Common myeloid progenitor, CD34-positive (primary cell): ENCODE measurements at regions not wholly inside any gene's neighbourhood (a gene's known extent, or its start where the extent isn't known, plus 50 kb on each side); places are given as distances from the start of the nearest gene placed in this dataset.
"Not testable (repeated sequence)": the region's sequence is repeated elsewhere in the genome, so short reads cannot be mapped to it uniquely, and the experiment has no call there.

Experiments used
- CTCF ChIA-PET: fragments of 350-600 bp; sonication (Branson Sonifier 250); formaldehyde crosslinking; loops from one replicate; lab custom pipeline; 2021; ENCODE audit warnings: antibody characterized with exemption; lab: Charles Lee
- POLR2A ChIA-PET: fragments of 350-600 bp; sonication (Branson Sonifier 250); formaldehyde crosslinking; loops from one replicate; lab custom pipeline; 2021; ENCODE audit warnings: antibody characterized with exemption; lab: Charles Lee
- DNase-seq, 3 donors: peaks; one replicate each; pipeline versions ENCODE4 v3.0.0 to v3.0.0-alpha.2; 2013
- H3K27ac ChIP-seq, 2 experiments: 1 replicate in 1 of 2; 2 replicates in 1 of 2; pipeline ENCODE4 v1.7.0; 2013; ENCODE audit warnings: inconsistent platforms in 2 of 2, low read length in 2 of 2, mild to moderate bottlenecking in 2 of 2, low read depth in 1 of 2, moderate library complexity in 1 of 2; ENCODE audit not compliant: severe bottlenecking in 2 of 2, insufficient read depth in 1 of 2, poor library complexity in 1 of 2
- H3K27me3 ChIP-seq, 5 experiments: replicated peaks in 2 of 5; 1 replicate in 3 of 5; 2 replicates in 2 of 5; pipeline versions ENCODE4 v1.6.1 to v1.7.0; 2013; ENCODE audit warnings: low read length in 4 of 5, mild to moderate bottlenecking in 2 of 5, moderate library complexity in 2 of 5, inconsistent platforms in 1 of 5; ENCODE audit not compliant: insufficient read depth in 5 of 5, control insufficient read depth in 4 of 5
- H3K36me3 ChIP-seq, 4 experiments: 1 replicate in 2 of 4; 2 replicates in 2 of 4; pipeline versions ENCODE4 v1.6.1 to v1.7.0; 2013; ENCODE audit warnings: low read length in 3 of 4, control low read depth in 1 of 4, mild to moderate bottlenecking in 1 of 4; ENCODE audit not compliant: control insufficient read depth in 4 of 4, insufficient read depth in 4 of 4
- H3K4me1 ChIP-seq, 4 experiments: 1 replicate in 3 of 4; 2 replicates in 1 of 4; pipeline versions ENCODE4 v1.6.1 to v1.7.1; 2013; ENCODE audit warnings: low read length in 3 of 4, mild to moderate bottlenecking in 3 of 4, control low read depth in 1 of 4, inconsistent platforms in 1 of 4, moderate library complexity in 1 of 4; ENCODE audit not compliant: control insufficient read depth in 4 of 4, insufficient read depth in 4 of 4; ENCODE audit errors: control extremely low read depth in 1 of 4
- H3K4me3 ChIP-seq, 7 experiments: 1 replicate in 4 of 7; 2 replicates in 3 of 7; pipeline versions ENCODE4 v1.5.1 to v1.7.0; 2013; ENCODE audit warnings: mild to moderate bottlenecking in 7 of 7, low read length in 6 of 7, moderate library complexity in 6 of 7, inconsistent platforms in 2 of 7, low read depth in 2 of 7, control low read depth in 1 of 7; ENCODE audit not compliant: insufficient read depth in 4 of 7, control insufficient read depth in 1 of 7; ENCODE audit errors: extremely low read depth in 1 of 7
- H3K9me3 ChIP-seq, 5 experiments: 1 replicate in 4 of 5; 2 replicates in 1 of 5; pipeline versions ENCODE4 v1.6.1 to v1.7.1; 2013; ENCODE audit warnings: low read length in 4 of 5, mild to moderate bottlenecking in 2 of 5, inconsistent platforms in 1 of 5, low read depth in 1 of 5, moderate library complexity in 1 of 5; ENCODE audit not compliant: control insufficient read depth in 4 of 5, insufficient read depth in 2 of 5; ENCODE audit errors: control extremely low read depth in 1 of 5
- WGBS: methylation state at CpG from one replicate; pipeline ENCODE4 v1.1.5; 2013; ENCODE audit not compliant: insufficient coverage; 5-methylcytosine and 5-hydroxymethylcytosine counted together

GRCh38 chr10:17523917-17524316, 69.5 kb upstream of the ST8SIA6 start:
- Histone ChIP-seq H3K9me3 (peaks cover 0 to 5% (median 0%) of the 10 kb centered on the region in 5 experiments), H3K27me3 (no peaks in the 10 kb centered on the region), H3K36me3 (no peaks in the 10 kb centered on the region), H3K4me1 (peaks cover 0 to 23% (median 10%) of the 10 kb centered on the region in 4 experiments), H3K4me3 (no peak overlapping the region), H3K27ac (no peak overlapping the region)
- ChIA-PET POLR2A (interaction anchor here (0.7 kb wide), 1 partner anchor 400 kb away, joined by 6 read pairs; no protein-coding TSS in a partner anchor), CTCF (interaction anchor here (1.1 to 2.0 kb wide), 2 partner anchors 9 to 14 kb away, joined by 4 to 5 read pairs; no protein-coding TSS in a partner anchor)
- no peak for DNase-seq
- WGBS = 91% methylated on average over 1 of the region's 6 CpGs

GRCh38 chr10:17523246-17523753, 68.9 kb upstream of the ST8SIA6 start:
- H3K9me3 ChIP-seq = peaks cover 0 to 5% (median 0%) of the 10 kb centered on the region in 5 experiments
- no peak for DNase-seq
- 94% methylated on average over 4 of the region's 4 CpGs for WGBS
- H3K4me1 ChIP-seq = peaks cover 0 to 19% (median 8%) of the 10 kb centered on the region in 4 experiments
- ChIA-PET POLR2A (no interaction called here), CTCF (interaction anchor here (1.1 to 2.0 kb wide), 2 partner anchors 9 to 13 kb away, joined by 4 to 5 read pairs; no protein-coding TSS in a partner anchor)
- H3K27ac ChIP-seq = no peak overlapping the region
- no peaks in the 10 kb centered on the region for H3K36me3 ChIP-seq
- H3K4me3 ChIP-seq = no peak overlapping the region
- no peaks in the 10 kb centered on the region for H3K27me3 ChIP-seq

GRCh38 chr10:17522269-17522668, 67.9 kb upstream of the ST8SIA6 start:
- CTCF ChIA-PET = interaction anchor here (2.0 kb wide), 1 partner anchor 12 kb away, joined by 5 read pairs; no protein-coding TSS in a partner anchor
- POLR2A ChIA-PET, H3K4me1 ChIP-seq: not testable (repeated sequence)

GRCh38 chr10:17519457-17519856, 65.1 kb upstream of the ST8SIA6 start:
- no peaks in the 10 kb centered on the region for H3K4me1 ChIP-seq
- H3K27me3 ChIP-seq = no peaks in the 10 kb centered on the region
- CTCF ChIA-PET = no interaction called here
- no peaks in the 10 kb centered on the region for H3K36me3 ChIP-seq
- peaks cover 0 to 5% (median 0%) of the 10 kb centered on the region in 5 experiments for H3K9me3 ChIP-seq
- H3K27ac ChIP-seq = no peak overlapping the region
- POLR2A ChIA-PET = no interaction called here
- no peak overlapping the region for H3K4me3 ChIP-seq
- no peak for DNase-seq

More at GRCh38 chr10:17522269-17522668, 67.9 kb upstream of the ST8SIA6 start:
- H3K36me3 ChIP-seq, H3K27me3 ChIP-seq, H3K9me3 ChIP-seq, DNase-seq, H3K27ac ChIP-seq, H3K4me3 ChIP-seq: not testable (repeated sequence)
- no CpG with 5 or more reads among the region's 2 CpGs for WGBS

GRCh38 chr10:17518338-17518737, 63.9 kb upstream of the ST8SIA6 start:
- peaks cover 0 to 3% (median 0%) of the 10 kb centered on the region in 5 experiments for H3K9me3 ChIP-seq
- WGBS = 96% methylated on average over 2 of the region's 7 CpGs
- CTCF ChIA-PET = interaction anchor here (1.8 kb wide), 1 partner anchor 21 kb away, joined by 7 read pairs; no protein-coding TSS in a partner anchor
- peaks cover 0 to under 1% (median 0%) of the 10 kb centered on the region in 4 experiments for H3K4me1 ChIP-seq
- no peak overlapping the region for H3K4me3 ChIP-seq
- DNase-seq = no peak
- no peak overlapping the region for H3K27ac ChIP-seq
- no peaks in the 10 kb centered on the region for H3K36me3 ChIP-seq
- H3K27me3 ChIP-seq = no peaks in the 10 kb centered on the region
- POLR2A ChIA-PET = no interaction called here

GRCh38 chr10:17516376-17516775, 62.0 kb upstream of the ST8SIA6 start:
- Histone ChIP-seq H3K36me3 (no peaks in the 10 kb centered on the region), H3K27ac (no peak overlapping the region), H3K9me3 (peaks cover 0 to 3% (median 0%) of the 10 kb centered on the region in 5 experiments), H3K4me1 (peaks cover 0 to 20% (median 13%) of the 10 kb centered on the region in 4 experiments), H3K4me3 (no peak overlapping the region), H3K27me3 (no peaks in the 10 kb centered on the region)
- DNase-seq = no peak
- WGBS = 93% methylated on average over 6 of the region's 6 CpGs
- ChIA-PET POLR2A (no interaction called here), CTCF (interaction anchor here (1.6 to 1.8 kb wide), 2 partner anchors 10 to 19 kb away, joined by 7 to 8 read pairs; no protein-coding TSS in a partner anchor)

- no peak overlapping the region for H3K27ac ChIP-seq
- H3K36me3 ChIP-seq = no peaks in the 10 kb centered on the region
- peaks cover 6 to 58% (median 42%) of the 10 kb centered on the region in 4 experiments for H3K4me1 ChIP-seq
- no peaks in the 10 kb centered on the region for H3K27me3 ChIP-seq
- peaks cover 0 to 3% (median 0%) of the 10 kb centered on the region in 5 experiments for H3K9me3 ChIP-seq
- no peak overlapping the region for H3K4me3 ChIP-seq
- 63% methylated on average over 2 of the region's 5 CpGs for WGBS
- ChIA-PET CTCF (no interaction called here), POLR2A (no interaction called here)
- DNase-seq = no peak
Observed at GRCh38 chr10:17512341-17513001, 58.1 kb upstream of the ST8SIA6 start.
